ENCODE measurements at regions not wholly inside any gene's neighbourhood (a gene's known extent, or its start where the extent isn't known, plus 50 kb on each side); places are given as distances from the start of the nearest gene placed in this dataset.
"Not testable (repeated sequence)": the region's sequence is repeated elsewhere in the genome, so short reads cannot be mapped to it uniquely, and the experiment has no call there.

- DNase-seq (ENCODE audit: extremely low spot score), result no peak
- TF ChIP-seq, protein P1, sequence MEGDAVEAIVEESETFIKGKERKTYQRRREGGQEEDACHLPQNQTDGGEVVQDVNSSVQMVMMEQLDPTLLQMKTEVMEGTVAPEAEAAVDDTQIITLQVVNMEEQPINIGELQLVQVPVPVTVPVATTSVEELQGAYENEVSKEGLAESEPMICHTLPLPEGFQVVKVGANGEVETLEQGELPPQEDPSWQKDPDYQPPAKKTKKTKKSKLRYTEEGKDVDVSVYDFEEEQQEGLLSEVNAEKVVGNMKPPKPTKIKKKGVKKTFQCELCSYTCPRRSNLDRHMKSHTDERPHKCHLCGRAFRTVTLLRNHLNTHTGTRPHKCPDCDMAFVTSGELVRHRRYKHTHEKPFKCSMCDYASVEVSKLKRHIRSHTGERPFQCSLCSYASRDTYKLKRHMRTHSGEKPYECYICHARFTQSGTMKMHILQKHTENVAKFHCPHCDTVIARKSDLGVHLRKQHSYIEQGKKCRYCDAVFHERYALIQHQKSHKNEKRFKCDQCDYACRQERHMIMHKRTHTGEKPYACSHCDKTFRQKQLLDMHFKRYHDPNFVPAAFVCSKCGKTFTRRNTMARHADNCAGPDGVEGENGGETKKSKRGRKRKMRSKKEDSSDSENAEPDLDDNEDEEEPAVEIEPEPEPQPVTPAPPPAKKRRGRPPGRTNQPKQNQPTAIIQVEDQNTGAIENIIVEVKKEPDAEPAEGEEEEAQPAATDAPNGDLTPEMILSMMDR (IDR thresholded peaks at IDR 0.05; ENCODE audit: control extremely low read depth, extremely low read depth, low read depth, missing control alignments), result no peak
- ChIA-PET CTCF (no interaction called here), POLR2A (no interaction called here)
These were observed 496.3 kb upstream of the KLF6 start for GRCh38 chr10:4281190-4281825.

DNA sequence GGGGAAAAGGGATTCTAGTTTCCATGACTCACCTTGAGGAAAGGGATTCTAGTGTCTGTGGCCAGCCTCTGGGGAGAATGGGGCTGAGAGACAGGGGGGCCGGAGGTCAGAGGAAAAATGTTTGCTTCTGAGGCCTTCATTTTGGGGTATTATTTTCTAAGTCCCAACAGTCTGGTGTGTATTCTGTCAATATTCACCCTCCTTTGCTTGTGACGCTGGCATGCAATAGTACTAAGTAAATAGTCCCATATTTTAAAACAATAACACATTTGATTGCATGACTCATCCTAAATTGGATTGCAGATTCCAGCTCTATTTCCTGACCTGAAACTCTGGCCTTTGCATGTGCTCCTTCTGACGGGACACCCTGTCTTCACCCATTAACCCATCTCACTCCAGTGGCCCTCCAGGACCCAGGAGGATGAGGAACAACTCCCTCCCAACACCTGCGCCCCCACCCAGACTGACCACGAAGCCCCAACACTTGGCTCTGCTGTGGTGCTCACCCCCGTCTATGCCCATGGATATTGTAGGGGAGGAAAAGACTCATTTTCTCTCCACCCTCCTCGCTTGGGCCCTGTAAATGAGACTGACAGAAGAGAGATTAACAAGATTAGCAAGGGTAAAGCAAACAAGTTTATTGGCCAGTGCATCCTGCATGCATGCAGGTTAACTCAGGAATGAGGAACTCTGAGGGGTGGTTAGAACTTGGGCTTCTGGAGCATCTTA lies 495.6 kb upstream of the KLF6 start:
- DNase-seq (ENCODE audit: extremely low spot score), result no peak
- TF ChIP-seq, protein P1 (IDR thresholded peaks at IDR 0.05; ENCODE audit: control extremely low read depth, extremely low read depth, low read depth, missing control alignments), result no peak
- POLR2A ChIA-PET, result no interaction called here
- CTCF ChIA-PET, result interaction anchor here (1.1 kb wide), 1 partner anchor 18 kb away, joined by 3 read pairs; no protein-coding TSS in a partner anchor

GRCh38 chr10:4279655-4280054 lies 494.6 kb upstream of the KLF6 start:
- TF ChIP-seq, protein P1 (IDR thresholded peaks at IDR 0.05; ENCODE audit: control extremely low read depth, extremely low read depth, low read depth, missing control alignments), result no peak
- no peak for DNase-seq (ENCODE audit: extremely low spot score)
- ChIA-PET POLR2A (no interaction called here), CTCF (interaction anchor here (0.7 to 1.8 kb wide), 4 partner anchors 8 to 35 kb away, joined by 3 to 5 read pairs (median 3); no protein-coding TSS in a partner anchor)

DNA sequence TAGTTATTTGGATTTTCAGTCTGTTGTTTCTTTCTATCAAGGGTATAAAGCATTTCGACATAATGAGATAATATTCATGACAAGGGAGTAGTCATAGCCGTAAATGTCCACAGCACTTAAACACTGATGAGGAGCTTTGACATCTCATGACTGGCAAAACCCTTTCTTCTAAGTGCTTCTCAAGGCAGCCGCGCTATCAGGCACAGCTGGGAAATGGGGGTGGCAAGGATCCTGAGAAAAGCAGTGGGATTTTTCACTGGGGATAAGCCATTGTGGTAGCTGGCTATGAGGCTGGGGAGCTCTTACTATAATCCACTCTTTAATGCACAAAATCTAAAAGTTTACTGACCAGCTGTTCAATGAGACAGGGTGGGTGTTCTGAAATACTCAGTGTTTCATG lies 493.2 kb upstream of the KLF6 start:
- ChIA-PET CTCF (interaction anchor here (1.8 kb wide), 1 partner anchor 37 kb away, joined by 5 read pairs; no protein-coding TSS in a partner anchor), POLR2A (no interaction called here)
- TF ChIP-seq, protein P1 (IDR thresholded peaks at IDR 0.05; ENCODE audit: control extremely low read depth, extremely low read depth, low read depth, missing control alignments), result no peak
- no peak for DNase-seq (ENCODE audit: extremely low spot score)

- ChIA-PET CTCF (no interaction called here), POLR2A (no interaction called here)
- TF ChIP-seq, protein P1 (IDR thresholded peaks at IDR 0.05; ENCODE audit: control extremely low read depth, extremely low read depth, low read depth, missing control alignments), result no peak
- no peak for DNase-seq (ENCODE audit: extremely low spot score)
These were observed 491.1 kb upstream of the KLF6 start for GRCh38 chr10:4276151-4276550.

- CTCF ChIA-PET; DNase-seq (ENCODE audit: extremely low spot score); POLR2A ChIA-PET: not testable (repeated sequence)
These were observed 489.7 kb upstream of the KLF6 start for GRCh38 chr10:4274671-4275070.

- TF ChIP-seq, protein P1 (IDR thresholded peaks at IDR 0.05; ENCODE audit: control extremely low read depth, extremely low read depth, low read depth, missing control alignments), result no peak
- DNase-seq (ENCODE audit: extremely low spot score), result no peak
- ChIA-PET POLR2A (no interaction called here), CTCF (no interaction called here)
These were observed 486.2 kb upstream of the KLF6 start for GRCh38 chr10:4271193-4271592.

All from GM10248 (cell line).